ENCODE measurements at regions not wholly inside any gene's neighbourhood (a gene's known extent, or its start where the extent isn't known, plus 50 kb on each side); places are given as distances from the start of the nearest gene placed in this dataset.

DNA sequence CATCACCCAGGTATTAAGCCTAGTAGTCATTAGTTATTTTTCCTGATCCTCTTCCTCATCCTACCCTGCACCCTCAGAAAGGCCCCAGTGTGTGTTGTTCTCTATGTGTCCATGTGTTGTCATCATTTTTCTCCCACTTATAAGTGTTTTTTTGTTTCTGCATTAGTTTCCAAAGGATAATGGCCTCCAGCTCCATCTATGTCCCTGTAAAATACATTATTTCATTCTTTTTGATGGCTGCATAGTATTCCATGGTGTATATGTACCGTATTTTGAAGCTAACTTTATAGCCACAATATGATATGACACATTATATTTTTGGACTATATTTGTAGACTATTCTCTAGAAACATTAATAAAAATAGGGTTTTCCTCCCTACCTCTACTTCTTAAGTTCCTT is 324.4 kb upstream of the EDIL3 start:
- no peak for TF ChIP-seq POLR2AphosphoS5 (IDR thresholded peaks at IDR 0.05; ENCODE audit: borderline replicate concordance, low read depth, low read length)
- TF ChIP-seq EZH2 (IDR thresholded peaks at IDR 0.05) = no peak
- TF ChIP-seq FOXP2 (optimal IDR thresholded peaks at IDR 0.05; ENCODE audit: control extremely low read depth, extremely low read length, insufficient read depth) = no peak
